Limb (tissue), 2 donors: ENCODE measurements at regions not wholly inside any gene's neighbourhood (a gene's known extent, or its start where the extent isn't known, plus 50 kb on each side); places are given as distances from the start of the nearest gene placed in this dataset.

Experiments used
- DNase-seq, 2 donors: peaks; one replicate each; pipeline ENCODE4 v3.0.0-alpha.2; 2016; ENCODE audit errors: extremely low spot score in 2 of 2

DNA sequence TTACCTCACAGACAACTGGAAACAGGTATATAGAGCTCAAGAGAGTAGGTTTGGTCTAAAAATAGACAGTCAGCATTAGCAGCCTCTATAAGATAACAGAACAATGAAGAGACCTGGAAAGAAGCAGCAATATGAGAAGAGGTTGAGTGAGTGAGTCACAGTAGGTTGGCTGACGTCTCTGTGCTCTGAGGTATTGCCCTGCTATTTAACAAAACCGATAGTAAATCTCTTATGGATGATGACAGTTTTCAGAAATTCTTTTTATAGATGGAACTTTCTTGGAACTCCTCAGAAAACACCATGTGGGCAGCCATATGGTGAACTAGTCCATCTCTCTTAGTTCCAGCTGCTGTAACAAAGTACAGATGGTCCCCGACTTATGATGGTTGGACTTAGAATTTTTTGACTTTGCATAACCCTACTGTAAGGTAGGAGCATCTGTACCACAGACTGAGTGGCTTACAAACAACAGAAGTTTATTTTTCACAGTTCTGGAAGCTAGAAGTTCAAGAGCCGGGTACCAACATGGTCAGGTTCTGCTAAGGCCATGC lies 123.5 kb downstream of the MBD2 start:
- no peak for DNase-seq

DNA sequence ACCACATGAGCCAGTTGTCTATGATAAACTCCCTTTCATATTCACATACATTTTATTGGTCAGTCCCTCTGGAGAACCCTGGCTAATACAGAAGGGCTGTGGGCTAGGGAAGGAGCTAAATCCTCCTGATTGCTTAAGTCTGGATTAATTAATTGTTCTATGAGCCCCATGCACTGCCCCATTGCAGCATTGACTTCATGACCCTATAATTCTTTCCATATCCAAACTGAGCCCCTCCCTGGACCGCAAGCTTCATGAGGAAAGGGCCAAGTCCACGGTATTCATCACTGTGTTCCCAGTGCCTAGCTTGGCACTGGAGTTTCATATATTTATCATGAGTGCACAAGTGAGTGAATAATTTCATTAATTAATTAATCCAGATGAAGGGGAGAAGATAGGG lies 124.0 kb downstream of the MBD2 start:
- DNase-seq, result no peak

DNA sequence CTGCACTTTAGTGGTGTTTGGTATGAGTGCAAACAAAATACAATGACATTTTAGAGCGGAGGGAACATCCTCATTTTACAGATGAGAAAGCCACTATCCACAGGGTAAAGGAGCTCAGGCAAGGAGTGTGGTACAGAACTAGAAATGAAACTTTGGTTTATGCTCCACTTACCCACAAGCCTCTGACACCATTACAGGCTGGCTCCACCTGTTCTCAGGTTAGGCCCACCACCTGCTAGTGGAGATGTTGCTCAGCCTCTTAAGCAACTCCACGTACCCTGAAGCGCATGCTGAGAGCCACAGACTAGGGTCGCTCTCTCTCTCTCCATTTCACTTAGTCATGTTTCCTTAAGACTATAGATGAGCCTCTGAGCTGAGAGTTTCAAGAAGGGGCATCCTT lies 130.0 kb downstream of the MBD2 start:
- no peak for DNase-seq

- DNase-seq, result no peak
These were observed 133.6 kb downstream of the MBD2 start for GRCh38 chr18:54090856-54091255.

- no peak for DNase-seq
These were observed 134.6 kb downstream of the MBD2 start for GRCh38 chr18:54089749-54090459.

- no peak for DNase-seq
These were observed 137.6 kb downstream of the MBD2 start for GRCh38 chr18:54086863-54087262.

DNA sequence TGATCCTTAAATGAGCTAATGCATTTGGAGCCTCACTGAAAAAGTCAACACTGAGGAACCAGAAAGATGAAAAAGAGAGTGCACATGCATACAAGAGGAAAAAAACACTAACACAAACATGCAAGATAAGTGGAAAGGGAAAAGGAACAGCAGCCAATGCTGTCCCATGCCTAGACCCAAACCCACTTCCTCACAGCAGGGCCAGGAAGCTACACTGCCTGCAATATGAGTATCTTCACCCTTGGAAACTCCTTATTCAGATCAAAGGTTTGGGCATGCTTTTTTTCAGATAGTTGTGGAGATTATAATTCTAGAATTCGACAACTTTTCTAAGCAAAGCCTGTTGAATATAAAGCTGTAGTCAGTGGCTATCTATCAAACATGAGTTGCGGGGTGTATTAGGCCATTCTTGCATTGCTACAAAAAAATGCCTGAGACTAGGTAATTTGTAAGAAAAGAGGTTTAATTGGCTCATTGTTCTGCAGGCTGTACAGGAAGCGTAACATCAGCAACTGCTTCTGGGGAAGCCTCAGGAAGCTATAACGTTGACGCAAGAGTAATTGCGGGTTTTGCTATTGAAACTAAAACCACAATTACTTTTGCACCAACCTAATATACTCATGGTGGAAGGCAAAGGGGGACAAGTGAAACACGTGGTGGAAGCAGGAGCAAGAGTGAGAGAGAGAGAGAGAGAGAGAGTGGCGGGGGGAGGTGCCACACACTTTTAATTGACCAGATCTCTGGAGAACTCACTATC lies 138.2 kb downstream of the MBD2 start:
- no peak for DNase-seq

- DNase-seq, result no peak
These were observed 143.6 kb downstream of the MBD2 start for GRCh38 chr18:54080858-54081257.

DNA sequence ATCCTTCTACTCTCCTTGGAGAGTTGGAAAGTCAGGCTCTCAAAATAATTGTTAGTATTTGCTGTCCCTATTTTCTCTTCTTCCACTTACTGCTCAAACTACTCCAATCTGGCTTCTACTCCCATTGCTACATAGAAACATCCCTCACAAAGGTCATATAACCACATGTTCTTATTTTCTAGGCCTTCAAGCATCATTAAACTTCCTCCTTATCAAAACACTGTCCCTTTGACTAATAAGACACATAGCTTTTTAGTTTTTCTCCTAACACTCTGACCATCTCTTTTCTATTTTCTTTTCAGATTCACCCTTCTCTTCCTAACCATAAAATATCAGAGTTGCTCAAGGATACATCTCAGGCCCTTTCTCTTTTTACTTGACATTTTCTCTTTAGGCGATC lies 148.3 kb downstream of the MBD2 start:
- DNase-seq, result no peak

- DNase-seq, result no peak
These were observed 148.8 kb downstream of the MBD2 start for GRCh38 chr18:54075689-54076088.

DNA sequence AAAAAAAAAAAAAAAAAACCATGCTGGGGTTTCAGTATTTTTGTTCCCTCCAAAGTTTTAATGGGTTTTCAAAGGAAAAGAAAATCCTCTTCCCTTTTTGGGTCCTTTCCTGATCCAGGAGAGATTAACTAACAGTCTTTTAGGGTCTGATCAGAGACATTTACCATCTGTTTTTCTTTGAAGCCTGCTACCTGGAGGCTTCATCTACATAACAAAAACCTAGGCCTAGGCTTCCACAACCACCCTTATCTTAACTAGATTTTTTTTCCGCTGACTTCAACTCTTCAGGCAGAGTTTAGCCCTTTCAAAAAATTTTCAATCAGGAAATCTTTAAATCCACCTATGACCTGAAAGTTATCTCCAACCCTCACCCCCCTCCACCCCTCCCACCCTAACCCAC lies 154.7 kb downstream of the MBD2 start:
- no peak for DNase-seq

GRCh38 chr18:54060343-54061005 lies 164.0 kb downstream of the MBD2 start:
- DNase-seq, result no peak

DNA sequence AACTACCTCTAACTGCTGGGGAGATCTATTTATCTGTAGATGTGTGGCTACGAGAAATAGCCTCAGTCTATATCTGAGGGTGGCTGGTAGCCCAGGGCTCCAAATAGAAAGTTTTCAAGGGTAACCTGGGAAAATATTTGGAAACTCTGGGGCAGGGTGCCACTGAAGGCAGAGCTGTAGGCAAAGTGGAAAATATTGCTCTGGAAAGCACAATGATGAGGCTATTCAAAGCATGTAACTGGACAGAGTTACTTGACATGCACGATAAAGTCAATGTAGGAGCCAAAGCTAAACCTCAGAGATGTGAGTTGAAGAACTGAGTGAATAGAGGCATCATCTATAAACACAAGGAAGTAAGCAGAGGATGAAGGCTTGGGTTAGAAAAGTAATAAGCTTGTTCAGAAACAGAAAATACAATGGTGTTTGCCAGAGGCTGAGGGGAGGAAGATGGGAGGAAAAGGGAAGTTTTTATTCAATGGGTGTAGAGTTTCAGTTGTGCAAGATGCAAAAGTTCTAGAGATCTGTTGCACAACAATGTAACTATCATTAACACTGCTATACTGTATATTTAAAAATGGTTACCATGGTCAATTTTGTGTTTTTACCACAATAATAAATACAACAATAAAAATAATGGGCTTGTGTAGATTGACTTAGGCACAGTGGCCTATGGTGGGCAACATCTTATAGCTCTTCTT lies 171.6 kb downstream of the MBD2 start:
- DNase-seq, result no peak

- no peak for DNase-seq
These were observed 172.2 kb downstream of the MBD2 start for GRCh38 chr18:54052259-54052658.

GRCh38 chr18:54043484-54044251 lies 180.8 kb downstream of the MBD2 start:
- DNase-seq, result no peak

DNA sequence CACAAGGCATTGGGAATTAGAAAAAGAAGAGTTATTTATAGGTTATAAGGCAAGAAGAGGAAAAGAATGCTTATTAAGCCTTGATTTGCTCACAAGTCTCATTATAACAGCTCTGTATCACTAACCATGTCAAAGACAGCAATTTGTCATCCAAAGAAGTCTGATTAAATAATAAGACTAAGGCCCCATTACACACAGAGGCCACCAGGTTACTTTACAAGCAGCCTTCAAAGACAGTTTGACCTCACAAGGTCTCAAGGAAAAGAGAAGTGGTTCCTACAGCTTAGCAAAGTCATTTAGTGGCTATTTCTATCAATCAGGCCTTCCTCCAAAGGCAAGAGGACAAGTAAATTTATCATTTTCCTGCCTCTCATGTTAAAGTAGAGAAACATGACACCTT lies 188.5 kb downstream of the MBD2 start:
- no peak for DNase-seq

- DNase-seq, result no peak
These were observed 191.4 kb downstream of the MBD2 start for GRCh38 chr18:54033052-54033451.

- no peak for DNase-seq
These were observed 192.1 kb downstream of the MBD2 start for GRCh38 chr18:54032412-54032811.

DNA sequence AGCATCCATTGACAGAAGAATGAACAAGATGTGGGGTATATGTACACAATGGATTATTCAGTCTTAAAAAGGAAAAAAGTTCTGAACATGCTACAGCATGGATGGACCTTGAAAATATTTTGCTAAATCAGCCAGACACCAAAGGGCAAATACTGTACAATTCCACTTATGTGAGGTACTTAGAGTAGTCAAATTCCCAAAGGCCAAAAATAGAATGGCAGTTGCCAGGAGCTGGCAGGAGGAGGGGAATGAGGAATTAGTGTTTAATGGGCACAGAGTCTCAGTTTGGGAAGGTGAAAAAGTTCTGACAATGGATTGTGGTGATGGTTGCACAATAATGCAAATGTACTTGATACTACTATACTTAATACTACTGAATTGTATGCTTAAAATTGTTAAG lies 193.2 kb downstream of the MBD2 start:
- no peak for DNase-seq

DNA sequence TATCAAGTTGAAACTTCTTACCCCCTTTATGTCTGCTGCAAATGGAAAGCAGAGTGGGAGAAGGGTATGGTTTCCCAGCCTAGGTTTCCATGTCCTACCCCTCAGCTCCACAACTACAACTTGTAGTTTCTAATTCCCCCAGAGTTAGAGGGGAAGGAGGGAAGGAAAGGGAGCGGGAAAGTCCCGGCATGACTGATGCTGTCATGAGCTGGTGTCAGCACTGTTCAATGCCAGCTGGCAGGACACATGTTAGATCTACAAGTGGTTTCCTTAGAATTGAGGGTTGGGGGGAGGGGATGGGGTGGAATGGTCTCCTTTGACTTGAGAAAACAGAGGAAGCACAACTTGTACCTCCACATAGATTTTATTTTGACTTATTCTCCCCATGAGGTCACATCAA lies 194.0 kb downstream of the MBD2 start:
- DNase-seq, result no peak

DNA sequence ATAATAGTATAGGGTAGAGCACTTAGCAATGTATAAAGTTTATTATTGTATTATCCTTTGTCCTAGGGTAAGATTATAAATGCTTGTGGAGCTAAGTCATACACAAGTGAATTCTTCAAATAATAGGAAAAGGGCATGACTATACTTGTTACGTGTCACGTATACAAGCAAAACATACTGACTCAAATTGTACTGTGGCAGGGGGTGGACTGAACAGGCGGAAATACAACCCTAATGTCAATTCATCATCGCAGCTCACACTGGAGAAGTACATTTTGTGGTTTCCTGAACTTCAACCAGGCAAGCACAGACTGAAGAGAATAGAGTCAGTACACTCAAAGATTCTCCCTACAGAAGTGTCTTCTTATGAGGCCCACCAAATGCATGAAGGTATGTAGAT lies 201.0 kb downstream of the MBD2 start:
- DNase-seq, result no peak
